ENCODE measurements at regions not wholly inside any gene's neighbourhood (a gene's known extent, or its start where the extent isn't known, plus 50 kb on each side); places are given as distances from the start of the nearest gene placed in this dataset.
A peak's percentile ranks its signal among the peaks of the same experiment; 100 is the strongest.

- H3K4me2 ChIP-seq (ENCODE audit: low read length) = no peak overlapping the region
- no peaks in the 10 kb centered on the region for H3K36me3 ChIP-seq (ENCODE audit: insufficient read depth, low read length)
- H2AFZ ChIP-seq (ENCODE audit: low read depth, low read length) = no peak overlapping the region
- no peaks in the 10 kb centered on the region for H3K9me3 ChIP-seq (ENCODE audit: low read length)
- no peak overlapping the region for H3K9ac ChIP-seq (ENCODE audit: low read length)
- TF ChIP-seq EZH2 (IDR thresholded peaks at IDR 0.05; ENCODE audit: borderline replicate concordance, insufficient read depth, low read length, poor library complexity, severe bottlenecking) (no peak), MXI1 (conservative IDR thresholded peaks at IDR 0.05; ENCODE audit: poor library complexity, severe bottlenecking) (no peak), POLR2AphosphoS5 (IDR thresholded peaks at IDR 0.05) (no peak), EP300 (conservative IDR thresholded peaks at IDR 0.05; ENCODE audit: poor library complexity, severe bottlenecking) (no peak), RAD21 (conservative IDR thresholded peaks at IDR 0.05) (no peak)
- no peak overlapping the region for H3K4me3 ChIP-seq (ENCODE audit: low read length)
- H3K79me2 ChIP-seq (replicated peaks; ENCODE audit: insufficient read depth, low read length) = no peaks in the 10 kb centered on the region
- H3K9me2 ChIP-seq (ENCODE audit: insufficient read depth, low read length) = no peaks in the 10 kb centered on the region
- no peaks in the 10 kb centered on the region for H3F3A ChIP-seq (ENCODE audit: insufficient read depth, low read length, poor library complexity, severe bottlenecking)
- no peaks in the 10 kb centered on the region for H4K20me1 ChIP-seq (ENCODE audit: insufficient read depth)
- H3K27me3 ChIP-seq (ENCODE audit: insufficient read depth, low read depth, low read length) = no peaks in the 10 kb centered on the region
- no peak overlapping the region for H3K27ac ChIP-seq (ENCODE audit: low read length)
Measured at GRCh38 chr16:64096689-64097088, 1025.2 kb downstream of the CDH11 start.

DNA sequence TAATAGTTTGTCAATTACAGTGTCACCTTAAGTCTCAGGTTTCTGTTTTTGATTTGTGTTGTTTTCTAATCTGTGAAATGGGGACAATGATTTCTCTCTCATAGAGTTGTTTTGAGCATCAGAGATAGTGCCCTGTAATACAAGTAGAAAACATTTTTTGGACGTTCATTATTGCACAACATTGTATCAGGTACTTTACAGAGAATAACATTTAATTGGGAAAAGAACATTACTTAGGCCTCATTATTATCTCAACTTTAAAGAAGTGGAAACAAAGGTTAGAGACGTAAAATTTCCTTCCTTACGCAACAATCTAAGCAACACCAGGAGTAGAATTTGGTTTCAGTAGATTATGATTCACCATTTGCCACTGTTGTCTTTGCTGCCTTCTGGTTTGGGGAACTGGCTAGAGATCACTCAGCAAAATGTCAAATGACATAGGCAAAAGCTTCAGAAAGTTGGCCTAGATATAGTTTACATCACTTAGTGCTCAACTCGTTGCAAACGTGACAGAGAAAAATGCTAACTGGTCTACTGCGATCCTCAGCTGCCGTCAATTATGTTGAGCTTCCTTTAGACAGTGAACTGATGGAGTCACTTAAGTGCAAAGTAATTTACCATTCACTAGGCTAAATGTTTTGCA lies 1026.8 kb downstream of the CDH11 start:
- H3K79me2 ChIP-seq (replicated peaks; ENCODE audit: insufficient read depth, low read length) = no peaks in the 10 kb centered on the region
- H4K20me1 ChIP-seq (ENCODE audit: insufficient read depth) = no peaks in the 10 kb centered on the region
- no peak overlapping the region for H3K9ac ChIP-seq (ENCODE audit: low read length)
- H3K9me3 ChIP-seq (ENCODE audit: low read length) = no peaks in the 10 kb centered on the region
- H3F3A ChIP-seq (ENCODE audit: insufficient read depth, low read length, poor library complexity, severe bottlenecking) = no peaks in the 10 kb centered on the region
- H2AFZ ChIP-seq (ENCODE audit: low read depth, low read length) = no peak overlapping the region
- no peaks in the 10 kb centered on the region for H3K36me3 ChIP-seq (ENCODE audit: insufficient read depth, low read length)
- no peak overlapping the region for H3K4me3 ChIP-seq (ENCODE audit: low read length)
- H3K4me2 ChIP-seq (ENCODE audit: low read length) = no peak overlapping the region
- no peak overlapping the region for H3K27ac ChIP-seq (ENCODE audit: low read length)
- H3K27me3 ChIP-seq (ENCODE audit: insufficient read depth, low read depth, low read length) = no peaks in the 10 kb centered on the region
- H3K9me2 ChIP-seq (ENCODE audit: insufficient read depth, low read length) = no peaks in the 10 kb centered on the region
- TF ChIP-seq TAF1 (IDR thresholded peaks at IDR 0.05; ENCODE audit: low read depth) = no peak
- no peak for TF ChIP-seq EZH2 (IDR thresholded peaks at IDR 0.05; ENCODE audit: borderline replicate concordance, insufficient read depth, low read length, poor library complexity, severe bottlenecking)
- peak; percentile 37 for TF ChIP-seq POLR2AphosphoS5 (IDR thresholded peaks at IDR 0.05)
- no peak for TF ChIP-seq CTCF (IDR thresholded peaks at IDR 0.05; ENCODE audit: poor library complexity, severe bottlenecking)
- peak; percentile 17 for TF ChIP-seq EP300 (conservative IDR thresholded peaks at IDR 0.05; ENCODE audit: poor library complexity, severe bottlenecking)
- no peak for TF ChIP-seq MXI1 (conservative IDR thresholded peaks at IDR 0.05; ENCODE audit: poor library complexity, severe bottlenecking)
- TF ChIP-seq SMC3 (conservative IDR thresholded peaks at IDR 0.05; ENCODE audit: poor library complexity) = no peak
- TF ChIP-seq RAD21 (conservative IDR thresholded peaks at IDR 0.05) = no peak
- no peak for TF ChIP-seq REST (IDR thresholded peaks at IDR 0.05; ENCODE audit: borderline replicate concordance)
